HepG2 (cell line): ENCODE measurements at regions not wholly inside any gene's neighbourhood (a gene's known extent, or its start where the extent isn't known, plus 50 kb on each side); places are given as distances from the start of the nearest gene placed in this dataset.

ENCODE experiments used
- ATRX ChIP-seq: sonication (generic); formaldehyde crosslinking; IDR thresholded peaks from 2 replicates; pipeline ENCODE4 v1.4.0; 2020; ENCODE audit warnings: missing genetic modification reagents, borderline replicate concordance
- CREBL2 ChIP-seq: sonication (generic); formaldehyde crosslinking; IDR thresholded peaks from 2 replicates; pipeline ENCODE4 v1.8.1; 2023; ENCODE audit warnings: missing genetic modification reagents, mild to moderate bottlenecking, borderline replicate concordance
- CREM ChIP-seq, 2 experiments: sonication (generic) in 1 of 2; formaldehyde crosslinking in 1 of 2; IDR thresholded peaks; 2 replicates each; pipeline versions ENCODE4 v1.4.0 to v1.6.1; 2016 to 2020; ENCODE audit warnings: antibody characterized with exemption in 1 of 2, mild to moderate bottlenecking in 1 of 2, missing genetic modification reagents in 1 of 2
- ELF3 ChIP-seq: IDR thresholded peaks from 2 replicates; pipeline ENCODE4 v1.6.1; 2016; ENCODE audit warnings: missing genetic modification reagents, missing compliant biosample characterization
- GATA4 ChIP-seq: sonication (generic); IDR thresholded peaks from 2 replicates; pipeline ENCODE4 v1.6.1; 2016; ENCODE audit warnings: antibody characterized with exemption, low read depth, borderline replicate concordance
- HMG20A ChIP-seq: IDR thresholded peaks from 2 replicates; pipeline ENCODE4 v1.6.1; 2016; ENCODE audit warnings: borderline replicate concordance
- HOXA3 ChIP-seq: sonication (generic); formaldehyde crosslinking; IDR thresholded peaks from 2 replicates; pipeline ENCODE4 v1.5.0; 2020; ENCODE audit warnings: missing genetic modification reagents
- JDP2 ChIP-seq: sonication (generic); formaldehyde crosslinking; IDR thresholded peaks from 2 replicates; pipeline ENCODE4 v1.8.1; 2022; ENCODE audit warnings: missing genetic modification reagents, borderline replicate concordance
- KMT2B ChIP-seq: IDR thresholded peaks from 2 replicates; pipeline ENCODE4 v1.6.1; 2016; ENCODE audit warnings: missing genetic modification reagents, missing compliant biosample characterization
- MXD3 ChIP-seq: IDR thresholded peaks from 2 replicates; pipeline ENCODE4 v1.6.1; 2016; ENCODE audit warnings: mild to moderate bottlenecking, missing biosample characterization, missing genetic modification reagents
- PATZ1 ChIP-seq: sonication (generic); formaldehyde crosslinking; IDR thresholded peaks from 2 replicates; pipeline ENCODE4 v1.4.0; 2020; ENCODE audit warnings: missing genetic modification reagents
- PHF20 ChIP-seq: sonication (generic); formaldehyde crosslinking; IDR thresholded peaks from 2 replicates; pipeline ENCODE4 v1.5.0; 2020; ENCODE audit warnings: mild to moderate bottlenecking, missing genetic modification reagents
- RCOR2 ChIP-seq: IDR thresholded peaks from 2 replicates; pipeline ENCODE4 v1.6.1; 2016; ENCODE audit warnings: missing biosample characterization, missing genetic modification reagents
- SMAD3 ChIP-seq: sonication (generic); formaldehyde crosslinking; IDR thresholded peaks from 2 replicates; pipeline ENCODE4 v1.4.0; 2020; ENCODE audit warnings: missing genetic modification reagents
- TFE3 ChIP-seq: IDR thresholded peaks from 2 replicates; pipeline ENCODE4 v1.6.1; 2016
- TMF1 ChIP-seq: sonication (generic); formaldehyde crosslinking; IDR thresholded peaks from 2 replicates; pipeline ENCODE4 v1.8.1; 2022; ENCODE audit warnings: low read depth, missing genetic modification reagents
- YEATS2 ChIP-seq: sonication (generic); formaldehyde crosslinking; IDR thresholded peaks from 2 replicates; pipeline ENCODE4 v1.4.0; 2020; ENCODE audit warnings: missing genetic modification reagents, borderline replicate concordance
- ZNF180 ChIP-seq: sonication (generic); formaldehyde crosslinking; IDR thresholded peaks from 2 replicates; pipeline ENCODE4 v1.4.0; 2020; ENCODE audit warnings: low read depth, missing genetic modification reagents, borderline replicate concordance
- ZNF20 ChIP-seq: sonication (generic); formaldehyde crosslinking; IDR thresholded peaks from 2 replicates; pipeline ENCODE4 v1.4.0; 2020; ENCODE audit warnings: mild to moderate bottlenecking, moderate library complexity, missing genetic modification reagents
- ZNF33B ChIP-seq: sonication (generic); formaldehyde crosslinking; IDR thresholded peaks from 2 replicates; pipeline ENCODE4 v1.5.1; 2020; ENCODE audit warnings: mild to moderate bottlenecking, missing genetic modification reagents
- ZNF34 ChIP-seq: sonication (generic); formaldehyde crosslinking; IDR thresholded peaks from 2 replicates; pipeline ENCODE4 v1.4.0; 2020; ENCODE audit warnings: mild to moderate bottlenecking, missing genetic modification reagents, borderline replicate concordance
- ZNF503 ChIP-seq: sonication (generic); formaldehyde crosslinking; IDR thresholded peaks from 2 replicates; pipeline ENCODE4 v1.4.0; 2020; ENCODE audit warnings: missing genetic modification reagents
- ZNF550 ChIP-seq: sonication (generic); formaldehyde crosslinking; IDR thresholded peaks from 2 replicates; pipeline ENCODE4 v1.4.0; 2020; ENCODE audit warnings: mild to moderate bottlenecking, missing genetic modification reagents, borderline replicate concordance
- ZNF7 ChIP-seq: IDR thresholded peaks from 2 replicates; pipeline ENCODE4 v1.6.1; 2016; ENCODE audit warnings: missing biosample characterization, missing genetic modification reagents
- ZNF746 ChIP-seq: sonication (generic); formaldehyde crosslinking; IDR thresholded peaks from 2 replicates; pipeline ENCODE4 v1.8.0; 2022; ENCODE audit warnings: mild to moderate bottlenecking, missing genetic modification reagents

- 0 out of 2 replicates have a peak, but pooled peaks have one; percentile 26 for TF ChIP-seq GATA4
- TF ChIP-seq JDP2 (CRISPR knock-in tag): no peak
- peak; percentile 98 for TF ChIP-seq PATZ1 (CRISPR knock-in tag)
- 0 out of 2 replicates have a peak, but pooled peaks have one; percentile 34 for TF ChIP-seq PHF20 (CRISPR knock-in tag)
- no peak for TF ChIP-seq ZNF503 (CRISPR knock-in tag)
- no peak for TF ChIP-seq ZNF550
- TF ChIP-seq SMAD3 (CRISPR knock-in tag): peak; percentile 26; the same call in 1 of the 2 replicates
- no peak for TF ChIP-seq ATRX (CRISPR knock-in tag)
- 0 out of 2 replicates have a peak, but pooled peaks have one; percentile 19 for TF ChIP-seq TMF1 (CRISPR knock-in tag)
- peak; percentile 88 for TF ChIP-seq ZNF746 (CRISPR knock-in tag)
- 0 out of 2 replicates have a peak, but pooled peaks have one; percentile 8 for TF ChIP-seq YEATS2 (CRISPR knock-in tag)
- no peak for TF ChIP-seq ZNF7 (CRISPR knock-in tag)
- TF ChIP-seq RCOR2 (CRISPR knock-in tag): no peak
- TF ChIP-seq ZNF34 (CRISPR knock-in tag): no peak
- TF ChIP-seq CREBL2 (CRISPR knock-in tag): no peak
- TF ChIP-seq TFE3 (CRISPR knock-in tag): no peak
- TF ChIP-seq HMG20A (CRISPR knock-in tag): peak; percentile 15; the same call in 1 of the 2 replicates
- TF ChIP-seq ZNF180 (CRISPR knock-in tag): no peak
- no peak for TF ChIP-seq CREM (IDR thresholded peaks at IDR 0.05)
- TF ChIP-seq CREM (CRISPR knock-in tag; IDR thresholded peaks at IDR 0.05): no peak
- no peak; the same call in 1 of the 2 replicates for TF ChIP-seq KMT2B (CRISPR knock-in tag)
- TF ChIP-seq ELF3: peak; percentile 89
- peak; percentile 50; the same call in 1 of the 2 replicates for TF ChIP-seq HOXA3 (CRISPR knock-in tag)
- TF ChIP-seq ZNF33B (CRISPR knock-in tag): no peak
- TF ChIP-seq MXD3 (CRISPR knock-in tag): peak; percentile 10; the same call in 1 of the 2 replicates
- TF ChIP-seq ZNF20 (CRISPR knock-in tag): no peak
Observed at GRCh38 chr10:78973901-78974616, 94.7 kb upstream of the ZMIZ1 start (continued).
